GM12891 (cell line): ENCODE measurements at regions not wholly inside any gene's neighbourhood (a gene's known extent, or its start where the extent isn't known, plus 50 kb on each side); places are given as distances from the start of the nearest gene placed in this dataset.

Experiments used
- POLR2A ChIP-seq: IDR thresholded peaks from 2 replicates; pipeline ENCODE4 v1.6.1; 2011; ENCODE audit warnings: low read depth, low read length, control low read depth
- SPI1 ChIP-seq: IDR thresholded peaks from 2 replicates; pipeline ENCODE4 v1.6.1; 2011; ENCODE audit warnings: low read depth, low read length, control low read depth

DNA sequence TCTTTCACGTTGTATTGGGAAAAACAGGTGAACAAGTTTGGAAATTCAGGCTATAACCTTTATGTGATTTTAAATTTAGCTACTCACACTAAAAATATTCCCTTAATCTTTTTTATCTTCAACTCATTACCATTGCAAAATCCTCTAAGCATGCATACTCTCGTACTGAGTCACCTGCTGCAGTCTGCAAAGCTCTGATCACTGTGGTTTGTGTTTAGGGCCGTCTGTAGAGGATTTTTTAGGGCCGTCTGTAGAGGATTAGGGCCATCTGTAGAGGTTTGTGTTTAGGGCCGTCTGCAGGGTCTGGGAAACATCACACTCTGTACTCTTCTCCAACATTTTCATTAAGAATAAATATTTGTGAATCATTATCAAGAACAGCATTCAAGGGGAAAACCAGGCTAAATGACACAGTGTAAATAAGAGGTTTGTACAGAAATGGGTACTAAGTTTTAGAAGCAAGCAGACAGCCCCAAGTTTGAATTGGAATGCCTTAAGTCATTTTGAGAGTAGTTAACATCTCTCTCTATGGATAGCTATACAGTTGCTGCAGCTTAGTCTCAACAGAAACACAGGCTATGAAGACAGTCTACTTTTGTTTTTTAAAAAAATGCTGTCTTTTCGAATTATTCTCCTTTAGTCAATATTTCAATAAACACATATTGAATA is 155.0 kb upstream of the TSLP start:
- TF ChIP-seq SPI1 (no peak), POLR2A (no peak)
